WERI-Rb-1 (cell line): ENCODE measurements at regions not wholly inside any gene's neighbourhood (a gene's known extent, or its start where the extent isn't known, plus 50 kb on each side); places are given as distances from the start of the nearest gene placed in this dataset.

Source experiments
- DNase-seq: peaks from one replicate; pipeline ENCODE4 v3.0.0-alpha.2; 2020
- H3K27ac ChIP-seq: fragments of 250-450 bp; sonication (Bioruptor Pico); 2 replicates; pipeline ENCODE4 v1.5.1; 2020; ENCODE audit warnings: mild to moderate bottlenecking, moderate library complexity
- H3K27me3 ChIP-seq: fragments of 250-450 bp; sonication (Bioruptor Pico); 2 replicates; pipeline ENCODE4 v1.5.1; 2021; ENCODE audit warnings: mild to moderate bottlenecking, low read depth, moderate library complexity; ENCODE audit not compliant: insufficient read depth, severe bottlenecking
- H3K36me3 ChIP-seq: fragments of 250-450 bp; sonication (Bioruptor Pico); 2 replicates; pipeline ENCODE4 v1.5.1; 2020; ENCODE audit warnings: mild to moderate bottlenecking, moderate library complexity
- H3K4me3 ChIP-seq: 2 replicates; pipeline ENCODE4 v1.5.1; 2011; ENCODE audit warnings: low read depth, mild to moderate bottlenecking, control low read depth, low read length
- H3K9me3 ChIP-seq: fragments of 250-450 bp; sonication (Bioruptor Pico); 2 replicates; pipeline ENCODE4 v1.5.1; 2021; ENCODE audit warnings: mild to moderate bottlenecking, moderate library complexity; ENCODE audit not compliant: severe bottlenecking
- CTCF ChIP-seq: IDR thresholded peaks from 2 replicates; pipeline ENCODE4 v1.5.1; 2011; ENCODE audit warnings: low read depth, mild to moderate bottlenecking, control low read depth, inconsistent platforms, low read length

DNA sequence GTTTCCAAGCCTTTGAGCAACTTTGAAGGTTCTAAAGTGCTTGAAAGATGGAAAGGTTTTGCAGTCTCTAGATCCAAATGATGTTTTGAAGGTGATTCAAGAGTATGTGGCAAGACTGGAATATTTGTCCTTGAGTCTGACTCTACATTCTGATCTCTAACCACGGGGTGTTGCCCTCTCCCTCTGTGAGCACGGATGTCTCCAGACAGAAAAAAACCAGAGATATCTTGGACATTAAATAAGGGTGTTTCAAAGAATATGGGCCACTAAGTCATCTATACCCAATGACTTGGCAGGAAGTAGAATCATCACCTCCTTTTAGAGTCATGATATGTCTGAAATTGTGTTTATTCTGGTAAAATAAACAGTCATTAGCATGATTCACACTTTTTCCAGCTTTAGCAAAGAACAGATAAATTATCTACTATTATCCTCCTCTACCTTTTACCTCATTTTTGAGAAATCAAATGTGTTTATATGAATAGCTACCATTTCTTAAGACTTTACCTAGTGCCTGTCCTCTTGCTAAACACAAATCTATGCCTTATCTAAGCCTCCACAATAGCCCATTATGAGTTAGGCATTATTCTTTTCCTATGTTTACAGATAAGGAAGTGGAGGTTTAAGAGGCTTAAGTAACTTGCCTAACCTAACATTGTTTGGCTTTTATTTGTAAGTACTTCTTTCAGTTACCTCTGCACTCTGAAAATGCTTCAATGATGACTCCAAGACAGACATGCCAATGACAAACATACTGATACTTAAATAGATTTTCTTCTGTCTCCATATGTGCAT, 384.4 kb downstream of the BMP2 start:
- H3K27ac ChIP-seq = no peak overlapping the region
- H3K36me3 ChIP-seq = no peaks in the 10 kb centered on the region
- H3K4me3 ChIP-seq = no peak overlapping the region
- no peak for DNase-seq
- TF ChIP-seq CTCF = no peak
- peaks cover 10% of the 10 kb centered on the region for H3K27me3 ChIP-seq
- H3K9me3 ChIP-seq = no peaks in the 10 kb centered on the region

DNA sequence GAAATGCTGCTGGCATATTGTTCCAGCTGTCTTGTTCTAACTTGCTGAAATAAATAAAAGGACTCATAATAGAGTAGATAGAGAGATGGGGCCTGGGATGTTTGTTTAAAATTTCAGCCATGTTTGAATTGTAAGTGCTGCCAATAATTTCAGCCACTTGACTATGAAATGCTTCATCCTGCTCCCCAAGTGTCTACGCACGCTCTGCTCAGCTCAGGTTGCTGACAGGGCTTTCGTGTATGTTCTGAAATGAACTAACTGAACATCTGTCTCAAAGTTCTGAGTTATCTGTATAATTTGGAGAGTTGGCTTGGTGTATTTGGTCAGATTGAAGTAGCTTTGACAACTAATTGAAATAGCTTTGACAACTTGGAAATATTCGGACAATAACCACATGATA, 387.8 kb downstream of the BMP2 start:
- Histone ChIP-seq H3K4me3 (no peak overlapping the region), H3K27ac (no peak overlapping the region), H3K27me3 (peaks cover 7% of the 10 kb centered on the region), H3K9me3 (no peaks in the 10 kb centered on the region), H3K36me3 (no peaks in the 10 kb centered on the region)
- no peak for DNase-seq
- TF ChIP-seq CTCF = no peak

GRCh38 chr20:7155794-7156193, 388.3 kb downstream of the BMP2 start:
- Histone ChIP-seq H3K27me3 (peaks cover 7% of the 10 kb centered on the region), H3K4me3 (no peak overlapping the region), H3K27ac (no peak overlapping the region), H3K36me3 (no peaks in the 10 kb centered on the region), H3K9me3 (no peaks in the 10 kb centered on the region)
- TF ChIP-seq CTCF = no peak
- no peak for DNase-seq

DNA sequence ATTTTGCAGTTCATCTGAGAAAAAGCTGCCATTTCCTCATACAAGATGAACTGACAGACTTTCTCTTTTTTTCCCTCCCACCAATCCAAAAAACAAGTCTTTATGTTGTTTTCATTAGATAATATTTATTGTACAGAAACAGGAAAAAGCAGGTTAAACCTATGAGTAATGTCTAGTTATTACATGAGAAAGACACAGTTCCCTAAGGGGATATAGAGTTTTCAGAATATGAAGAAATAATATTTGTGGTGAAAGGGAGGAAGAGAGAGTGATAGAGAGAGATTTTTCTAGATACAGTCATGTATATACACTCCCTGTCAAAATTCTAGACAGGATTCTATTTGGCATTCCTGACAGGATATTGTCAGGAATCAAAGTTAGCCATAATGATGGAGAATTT, 392.4 kb downstream of the BMP2 start:
- no peak for TF ChIP-seq CTCF
- no peak overlapping the region for H3K27ac ChIP-seq
- H3K4me3 ChIP-seq = no peak overlapping the region
- no peaks in the 10 kb centered on the region for H3K9me3 ChIP-seq
- no peak for DNase-seq
- no peaks in the 10 kb centered on the region for H3K36me3 ChIP-seq
- peaks cover 7% of the 10 kb centered on the region for H3K27me3 ChIP-seq

DNA sequence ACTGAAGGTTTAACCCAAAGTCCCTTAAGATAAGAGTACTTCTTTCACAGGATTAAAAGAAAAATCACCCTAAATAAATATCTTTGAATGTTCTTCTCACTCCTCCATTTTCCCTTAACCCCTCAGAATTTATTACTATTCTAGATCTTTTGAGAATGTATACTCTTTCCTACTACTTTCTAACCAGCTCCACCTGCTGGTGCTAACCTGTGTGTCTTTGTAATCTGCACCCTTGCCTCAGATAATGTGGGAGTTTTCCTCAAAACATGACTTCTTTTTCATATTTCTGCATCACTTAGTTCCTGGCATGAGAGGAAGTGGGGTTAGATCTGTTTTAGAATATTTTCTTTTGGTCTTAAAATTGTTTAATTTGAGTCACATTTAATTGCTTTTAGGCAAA, 394.2 kb downstream of the BMP2 start:
- peak; percentile 27; the same call in 1 of the 2 replicates for TF ChIP-seq CTCF
- DNase-seq = peak; percentile 6

GRCh38 chr20:7171911-7172310, 404.4 kb downstream of the BMP2 start:
- no peak overlapping the region for H3K27ac ChIP-seq
- TF ChIP-seq CTCF = no peak
- H3K9me3 ChIP-seq = no peaks in the 10 kb centered on the region
- no peak overlapping the region for H3K4me3 ChIP-seq
- no peak for DNase-seq
- H3K27me3 ChIP-seq = peaks cover 6% of the 10 kb centered on the region
- no peaks in the 10 kb centered on the region for H3K36me3 ChIP-seq

More for the DNA sequence above, 394.2 kb downstream of the BMP2 start:
- H3K27ac ChIP-seq = no peak overlapping the region
- H3K27me3 ChIP-seq = no peaks in the 10 kb centered on the region
- H3K4me3 ChIP-seq = no peak overlapping the region
- no peaks in the 10 kb centered on the region for H3K36me3 ChIP-seq
- no peaks in the 10 kb centered on the region for H3K9me3 ChIP-seq
